GM19043 (cell line): ENCODE measurements at regions not wholly inside any gene's neighbourhood (a gene's known extent, or its start where the extent isn't known, plus 50 kb on each side); places are given as distances from the start of the nearest gene placed in this dataset.
"Not testable (repeated sequence)": the region's sequence is repeated elsewhere in the genome, so short reads cannot be mapped to it uniquely, and the experiment has no call there.

Experiments
- ATAC-seq: cut with Tn5 transposase; IDR thresholded peaks from one replicate; pipeline ENCODE4 v1.9.1; 2021; ENCODE audit warnings: low read depth; ENCODE audit not compliant: unreplicated experiment

DNA sequence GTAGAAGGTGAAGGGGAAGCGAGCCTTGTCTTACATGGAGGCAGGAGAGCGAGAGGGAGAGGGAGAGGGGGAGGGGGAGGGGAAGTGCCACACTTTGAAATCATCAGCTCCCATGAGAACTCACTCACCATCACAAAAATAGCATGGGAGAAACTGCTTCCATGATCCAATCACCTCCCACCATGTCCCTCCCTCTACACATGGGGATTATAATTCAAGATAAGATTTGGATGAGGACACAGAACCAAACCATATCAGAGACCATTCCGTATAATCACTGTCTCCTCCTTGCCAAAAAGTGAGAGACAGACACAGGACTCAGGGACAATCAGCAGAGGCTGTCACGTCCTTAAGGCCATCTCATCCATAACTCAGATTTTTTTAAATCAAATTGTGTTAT is 187.7 kb upstream of the TAS2R1 start:
- no peak for ATAC-seq

DNA sequence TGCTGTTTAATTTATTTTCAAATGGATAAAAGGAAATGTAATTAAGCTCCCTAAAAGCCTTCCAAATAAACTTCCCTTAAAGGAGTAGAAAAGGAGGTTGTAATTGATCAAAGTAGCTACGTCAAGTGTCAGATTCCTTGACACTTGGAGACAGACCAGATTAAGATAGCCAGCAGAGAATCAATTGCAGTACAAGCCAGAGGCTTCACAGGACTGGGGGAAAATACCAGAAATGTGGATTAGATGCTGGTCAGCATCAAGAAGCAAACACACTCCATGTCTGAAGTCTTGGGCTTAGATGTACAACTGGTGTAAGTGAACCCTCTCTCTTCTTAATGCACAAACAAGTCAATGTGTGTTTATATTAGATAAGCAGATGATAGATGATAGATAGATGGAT is 184.9 kb upstream of the TAS2R1 start:
- ATAC-seq = no peak

DNA sequence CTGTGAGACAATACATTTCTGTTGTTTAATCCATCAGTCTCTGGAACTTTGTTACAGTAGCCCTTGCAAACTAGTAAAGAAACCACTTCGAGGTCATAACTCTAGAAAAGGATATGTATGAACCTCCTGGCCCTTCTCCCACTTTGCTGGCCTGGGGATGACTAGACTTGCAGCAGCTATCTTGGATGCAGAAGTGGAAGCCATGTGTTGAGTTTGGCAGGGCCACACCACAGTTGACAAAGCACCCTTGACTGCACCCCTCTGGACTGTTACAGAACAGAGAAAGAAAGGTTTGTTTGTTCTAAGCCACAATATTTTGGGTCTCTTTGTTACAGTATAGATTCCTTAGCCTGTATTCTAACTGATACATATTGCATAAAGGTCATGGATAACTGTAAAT is 183.2 kb upstream of the TAS2R1 start:
- no peak for ATAC-seq

DNA sequence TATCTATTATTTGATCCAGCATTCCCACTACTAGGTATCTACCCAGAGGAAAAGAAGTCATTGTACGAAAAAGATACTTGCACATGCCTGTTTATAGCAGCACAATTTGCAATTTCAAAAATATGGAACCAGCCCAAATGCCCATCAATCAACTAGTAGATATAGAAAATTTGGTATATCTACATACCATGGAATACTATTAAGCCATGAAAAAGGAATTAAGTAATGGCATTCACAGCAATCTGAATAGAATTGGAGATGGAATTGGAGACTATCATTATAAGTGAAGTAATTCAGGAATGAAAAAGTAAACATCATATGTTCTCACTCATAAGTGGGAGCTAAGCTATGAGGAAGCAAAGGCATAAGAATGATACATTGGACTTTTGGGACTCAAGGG is 177.2 kb upstream of the TAS2R1 start:
- not testable (repeated sequence) for ATAC-seq

DNA sequence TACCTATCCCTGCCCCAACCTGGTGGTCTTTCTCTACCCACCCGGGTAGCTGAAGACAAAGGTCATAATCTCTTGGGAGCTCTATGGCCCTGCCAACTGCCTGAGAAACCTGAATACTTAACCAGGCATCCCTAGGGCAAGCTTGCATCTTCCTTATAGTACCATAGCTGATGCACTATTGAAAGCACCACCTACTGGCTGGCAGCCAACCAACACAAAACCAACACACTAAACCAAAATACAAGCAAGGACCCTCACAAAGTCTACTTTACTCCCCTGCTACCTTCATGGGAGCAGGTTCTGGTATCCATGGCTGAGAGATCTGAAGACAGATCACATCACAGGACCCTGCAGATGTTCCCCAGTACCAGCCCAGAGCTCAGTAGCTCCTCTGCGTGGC is 171.8 kb upstream of the TAS2R1 start:
- no peak for ATAC-seq

DNA sequence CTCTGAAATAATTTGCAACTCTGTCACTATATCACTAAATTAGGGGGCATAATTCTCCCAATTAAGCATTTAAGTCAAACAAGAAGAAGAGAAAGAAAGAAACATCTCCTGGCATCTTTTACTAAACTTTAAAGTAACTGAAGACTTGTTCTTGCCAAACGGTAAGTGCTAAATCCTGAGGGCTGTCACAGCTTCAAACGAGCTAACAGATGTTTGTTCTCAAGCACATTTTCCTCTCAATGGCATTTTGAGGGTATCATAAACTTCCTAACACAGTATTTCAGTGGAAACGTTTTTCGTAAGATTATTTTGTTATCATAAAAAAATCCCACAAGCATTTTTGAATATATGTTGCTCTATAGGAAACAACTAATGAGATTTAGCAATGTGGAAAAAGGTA is 169.5 kb upstream of the TAS2R1 start:
- no peak for ATAC-seq

DNA sequence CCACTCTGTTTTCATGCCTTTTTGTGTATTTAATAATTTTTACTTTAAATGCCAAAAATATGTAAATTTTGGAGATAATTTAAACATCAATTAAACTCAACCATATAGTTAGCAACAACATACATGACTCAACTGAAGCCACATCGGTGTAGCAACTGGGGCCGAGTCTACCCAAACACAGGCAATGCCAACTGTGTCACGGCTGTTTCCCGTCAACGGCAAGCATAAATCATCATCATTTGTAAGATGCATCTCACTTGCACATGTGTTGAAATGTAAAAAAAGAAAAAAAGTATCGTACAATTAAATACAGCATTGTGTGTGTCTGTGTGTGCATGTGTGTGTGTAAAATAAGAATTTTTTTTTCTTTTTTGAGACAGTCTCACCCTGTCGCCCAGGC is 160.1 kb upstream of the TAS2R1 start:
- ATAC-seq = no peak

DNA sequence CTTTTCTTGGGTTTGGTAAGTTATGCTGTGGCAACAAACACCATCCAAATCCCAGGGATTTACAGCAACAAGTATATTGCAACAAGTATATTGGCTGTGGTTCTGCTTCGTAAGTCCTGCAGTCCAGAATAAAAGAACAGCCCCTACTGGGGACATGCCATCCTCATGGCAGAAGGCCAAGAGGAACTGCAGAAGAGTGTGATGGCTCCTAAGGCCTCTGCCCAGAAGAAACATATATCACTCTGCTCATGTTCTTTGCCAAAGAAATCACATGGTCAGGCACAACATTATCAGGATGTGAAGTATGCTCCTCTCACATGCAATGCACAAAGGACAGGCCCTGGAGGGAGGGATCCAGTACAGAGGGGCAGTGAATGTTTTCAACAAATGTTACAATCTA is 159.6 kb upstream of the TAS2R1 start:
- no peak for ATAC-seq

DNA sequence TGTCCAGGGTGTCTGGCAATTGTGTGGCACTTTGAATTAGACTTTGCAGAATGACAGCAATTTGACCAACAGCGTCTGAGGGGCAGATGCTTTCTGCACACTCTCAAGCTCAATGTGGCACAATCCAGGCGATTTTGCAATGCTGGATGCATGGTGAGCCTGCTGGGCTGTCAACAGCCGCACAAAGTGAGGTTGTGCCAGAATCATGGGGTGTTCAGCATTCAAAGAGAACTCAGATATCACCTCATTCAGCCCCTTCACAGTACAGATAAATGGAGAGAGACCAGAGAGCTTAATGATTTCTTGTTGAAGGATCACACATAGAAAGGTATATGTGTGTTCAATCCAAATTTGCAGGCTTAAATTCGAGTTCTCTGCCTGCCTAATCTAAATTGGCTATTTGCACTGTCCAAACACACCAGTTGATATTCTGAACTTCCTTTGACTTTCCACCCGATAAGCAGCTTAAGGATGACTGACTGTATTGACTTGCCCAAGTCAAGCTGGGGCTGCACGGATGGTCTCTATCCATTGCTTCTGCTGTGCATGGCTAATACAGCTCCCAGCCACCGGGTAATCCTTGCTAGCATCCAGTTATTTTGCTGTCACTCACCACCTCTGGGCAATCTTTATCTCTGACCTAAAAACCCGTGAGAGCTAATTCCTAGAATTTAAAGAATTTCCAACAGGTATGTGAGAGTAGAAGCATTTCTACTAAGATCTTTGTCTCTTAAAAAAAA is 157.9 kb upstream of the TAS2R1 start:
- no peak for ATAC-seq

DNA sequence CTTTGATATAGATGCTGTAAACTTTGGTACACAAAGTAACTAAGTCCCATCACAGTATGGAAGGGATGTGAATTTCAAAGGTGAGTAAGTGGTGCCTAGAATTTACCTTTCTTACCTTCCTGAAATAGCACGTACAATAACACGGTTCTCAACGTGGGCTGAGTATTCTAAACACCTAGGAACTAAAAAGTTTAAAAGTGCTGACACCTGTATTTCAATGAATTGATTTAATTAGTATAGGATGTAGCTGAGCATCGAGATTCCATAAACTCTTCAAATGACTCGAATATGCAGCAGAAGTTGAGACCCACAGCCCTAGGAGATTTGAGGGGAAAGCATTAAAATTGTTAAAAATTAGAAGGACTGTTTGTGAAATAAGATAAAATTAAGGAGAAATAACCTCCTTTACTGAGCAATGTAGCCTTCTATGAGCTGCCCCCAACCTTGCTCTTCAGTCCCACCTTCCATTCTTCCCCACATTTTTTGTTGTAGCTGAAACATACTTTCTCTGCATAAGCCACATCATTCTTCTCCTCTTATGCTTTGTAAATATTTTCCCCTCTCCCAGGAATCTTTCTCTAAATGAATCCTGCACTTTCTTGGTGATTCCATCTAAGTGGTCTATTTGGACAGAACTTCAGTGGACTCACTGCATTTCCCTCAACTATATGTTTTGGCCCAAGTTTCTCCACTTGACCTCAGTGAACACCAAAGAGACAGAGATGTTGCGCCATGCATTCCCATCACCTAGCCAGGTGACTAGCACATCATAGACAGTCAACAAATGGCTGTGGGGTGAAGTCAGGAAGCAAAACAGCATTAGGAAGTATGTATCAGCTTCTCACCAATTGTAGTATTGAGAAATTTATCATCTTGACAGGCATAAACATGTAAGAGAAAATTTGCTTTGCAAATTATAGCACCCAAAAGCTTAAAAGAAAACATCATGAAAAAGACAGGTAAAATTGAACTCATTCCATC is 156.5 kb upstream of the TAS2R1 start:
- no peak for ATAC-seq

DNA sequence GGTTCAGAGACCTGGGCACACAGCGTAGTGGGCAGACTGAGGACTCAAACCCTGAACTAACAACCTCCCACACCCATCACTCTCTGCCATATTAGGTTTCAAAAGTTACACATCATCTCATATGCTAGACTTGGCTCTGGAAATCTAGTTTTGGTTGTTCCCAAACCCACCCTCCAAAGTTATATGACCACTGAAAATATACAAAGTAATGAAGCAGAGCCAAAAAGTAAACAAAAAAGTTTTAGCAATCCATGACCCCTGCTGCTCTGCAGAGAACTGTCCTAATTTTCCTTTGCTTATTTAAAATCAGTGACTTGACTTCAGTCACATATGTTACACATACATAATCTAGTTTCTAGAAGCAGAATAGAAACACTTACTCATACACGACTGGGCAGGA is 155.6 kb upstream of the TAS2R1 start:
- ATAC-seq = no peak

DNA sequence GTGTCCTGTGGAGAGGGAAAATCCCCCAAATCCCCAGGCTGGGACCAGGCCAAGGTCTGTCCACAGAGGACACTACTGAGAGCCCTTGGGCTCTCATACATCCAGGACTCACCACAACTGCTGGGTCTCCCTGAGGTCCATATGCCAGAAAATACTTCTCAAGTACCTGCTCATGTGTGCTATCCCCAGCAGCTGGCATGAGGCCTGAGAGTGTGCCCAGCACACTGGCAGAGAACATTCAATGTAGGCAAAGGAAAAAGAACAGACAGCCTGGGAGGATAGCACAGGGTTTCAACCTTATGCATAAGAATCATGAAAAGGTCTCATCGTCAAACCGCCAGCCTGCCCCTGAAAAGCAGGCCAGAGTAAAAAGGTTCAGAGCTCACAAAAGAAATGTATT is 154.1 kb upstream of the TAS2R1 start:
- no peak for ATAC-seq

DNA sequence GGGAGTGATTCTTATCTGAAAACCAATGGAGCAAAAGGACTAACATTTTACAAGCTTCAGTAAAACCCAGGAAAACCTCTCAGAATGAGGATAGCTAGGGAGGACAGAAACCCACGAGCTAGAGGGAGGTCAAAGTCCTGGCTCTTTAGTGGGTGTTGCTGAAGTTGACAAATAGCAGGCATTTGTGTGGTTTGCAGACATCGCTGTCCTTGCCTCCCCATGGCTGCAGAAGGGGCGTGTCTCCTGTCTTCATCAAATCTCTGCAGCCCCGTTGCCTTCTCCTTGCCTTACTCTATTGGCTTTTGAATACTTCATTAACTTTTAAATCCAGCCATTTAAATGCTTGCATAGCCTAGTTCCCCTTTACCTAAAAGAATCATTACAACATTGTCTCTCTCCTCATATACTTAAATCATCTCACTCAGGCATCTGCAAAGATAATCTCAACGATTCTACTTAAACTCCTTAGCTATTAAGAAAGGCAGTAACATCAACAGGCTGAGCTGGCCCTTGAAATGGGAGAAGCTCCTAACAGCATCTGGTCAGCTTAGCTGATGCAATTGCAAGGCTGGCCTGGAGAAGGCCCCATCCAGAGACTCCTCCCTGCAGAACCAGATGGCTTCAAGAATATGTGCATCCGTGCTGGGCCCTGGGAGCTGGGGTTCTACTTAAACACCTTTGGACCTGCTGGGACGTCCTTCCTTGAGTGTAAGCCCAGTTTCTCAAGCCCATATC is 152.8 kb upstream of the TAS2R1 start:
- no peak for ATAC-seq

DNA sequence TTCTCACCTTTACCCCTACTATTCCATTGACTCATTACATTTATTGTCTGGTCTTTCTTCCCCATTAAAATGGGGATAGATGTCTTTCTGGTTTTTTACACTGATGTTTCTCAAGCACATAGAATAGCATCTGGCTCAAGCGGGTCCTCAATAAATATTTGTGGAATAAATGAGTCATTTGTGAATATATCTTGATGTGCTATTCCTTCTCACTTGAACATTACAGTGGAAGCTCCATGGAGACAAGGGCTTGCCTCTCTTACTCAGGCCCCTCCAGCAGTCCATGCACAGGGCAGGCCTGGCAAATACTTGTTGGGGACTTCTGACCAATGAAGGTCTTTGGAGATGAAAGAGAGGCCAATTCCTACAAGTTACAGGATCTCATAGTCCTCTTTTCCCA is 151.7 kb upstream of the TAS2R1 start:
- ATAC-seq = no peak

DNA sequence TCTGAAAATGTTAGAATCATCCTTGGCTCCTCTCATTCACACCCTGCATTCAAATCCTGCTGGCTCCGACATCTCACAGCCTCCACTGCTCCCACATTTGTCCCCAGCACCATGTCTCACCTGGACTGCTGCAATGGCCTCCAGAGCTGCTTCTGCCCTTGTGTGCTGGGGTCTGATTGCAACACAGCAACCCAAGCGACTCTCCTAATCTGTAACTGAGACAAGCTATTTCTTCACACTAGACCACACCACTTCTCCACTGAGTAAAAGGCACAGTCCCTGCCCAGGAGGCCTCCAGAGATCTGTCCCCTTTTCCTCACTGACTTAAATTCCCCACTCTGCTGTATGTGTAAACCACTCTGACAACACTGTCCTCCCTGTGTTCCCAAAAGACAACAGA is 151.1 kb upstream of the TAS2R1 start:
- ATAC-seq = no peak

DNA sequence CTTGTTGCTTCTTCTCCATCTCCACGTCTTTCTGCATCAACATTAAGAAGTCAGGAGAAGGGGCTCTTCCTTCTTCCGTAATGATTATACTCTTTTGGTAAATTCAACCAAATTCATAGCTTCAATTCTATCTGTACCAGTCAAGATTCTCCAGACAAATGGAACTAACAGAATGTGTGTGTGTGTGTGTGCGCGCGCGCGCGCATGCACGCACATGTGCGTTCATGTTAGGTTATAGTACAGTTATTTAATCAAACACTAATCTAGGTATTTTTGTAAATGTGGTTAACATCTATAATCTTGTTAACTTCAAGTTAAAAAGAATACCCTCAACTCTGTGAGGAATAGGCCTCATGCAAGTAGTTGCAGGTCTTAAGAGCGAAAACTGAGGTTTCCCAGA is 150.3 kb upstream of the TAS2R1 start:
- no peak for ATAC-seq

DNA sequence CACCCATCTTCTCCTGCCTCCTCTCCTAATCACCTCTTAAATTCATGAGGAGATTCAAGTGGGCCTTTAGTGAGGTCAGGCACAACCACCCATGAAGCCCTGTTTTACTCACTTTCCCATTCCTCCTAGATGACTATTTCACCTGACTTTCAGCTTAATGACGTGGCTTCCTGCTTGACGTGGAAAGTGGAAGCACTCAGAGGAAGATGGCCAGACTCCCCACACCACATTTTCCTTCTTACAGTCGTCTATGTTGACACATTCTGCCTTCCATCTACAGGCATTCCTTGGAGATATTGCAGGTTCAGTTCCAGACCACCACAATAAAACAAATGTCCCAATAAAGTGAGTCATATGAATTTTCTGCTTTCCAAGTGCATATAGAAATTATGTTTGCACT is 146.4 kb upstream of the TAS2R1 start:
- no peak for ATAC-seq

DNA sequence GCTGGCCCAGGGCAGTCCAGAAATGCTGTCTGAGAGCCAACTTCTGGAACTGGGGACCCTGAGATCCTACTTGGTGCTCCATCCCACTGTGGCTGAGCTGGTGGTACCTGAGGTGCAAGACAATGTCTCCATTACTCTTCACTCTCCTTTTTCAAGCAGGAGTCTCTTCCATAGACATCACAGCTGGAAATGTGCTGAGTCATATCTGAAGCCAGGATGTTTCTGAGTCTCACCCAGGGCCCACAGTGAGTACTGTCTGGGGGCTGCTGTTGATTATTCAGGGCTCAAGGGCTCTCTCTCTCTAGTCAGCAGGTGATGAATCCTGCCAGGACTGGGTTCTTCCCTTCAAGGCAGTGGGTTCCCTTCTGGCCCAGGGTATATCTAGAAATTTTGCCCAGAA is 145.2 kb upstream of the TAS2R1 start:
- ATAC-seq = no peak

DNA sequence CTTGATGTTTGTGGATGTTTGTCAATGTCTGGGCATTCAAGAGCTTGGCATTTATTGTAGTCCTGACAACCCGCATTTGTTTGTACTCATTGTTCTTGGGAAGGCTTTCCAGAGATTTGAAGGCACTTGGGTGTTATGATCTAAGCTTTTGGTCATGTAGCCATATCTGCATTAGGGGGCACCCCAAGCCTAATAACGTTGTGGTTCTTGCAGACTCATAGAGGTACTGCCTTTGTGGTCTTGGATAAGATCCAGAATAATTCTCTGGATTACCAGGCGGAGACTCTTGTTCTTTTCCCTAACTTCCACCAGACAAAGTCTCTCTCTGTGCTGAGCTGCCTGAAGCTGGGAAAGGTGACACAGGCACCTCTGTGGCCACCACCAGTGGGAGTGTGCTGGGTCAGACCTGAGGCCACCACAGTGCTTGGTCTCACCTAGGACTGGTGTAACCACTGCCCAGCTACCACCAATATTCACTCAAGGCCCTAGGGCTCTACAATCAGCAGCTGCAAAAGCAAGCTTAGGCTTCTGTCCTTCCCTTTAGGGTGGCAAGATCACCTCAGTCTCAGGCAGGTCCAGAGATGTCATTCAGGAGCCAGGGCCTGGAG is 144.4 kb upstream of the TAS2R1 start:
- no peak for ATAC-seq

DNA sequence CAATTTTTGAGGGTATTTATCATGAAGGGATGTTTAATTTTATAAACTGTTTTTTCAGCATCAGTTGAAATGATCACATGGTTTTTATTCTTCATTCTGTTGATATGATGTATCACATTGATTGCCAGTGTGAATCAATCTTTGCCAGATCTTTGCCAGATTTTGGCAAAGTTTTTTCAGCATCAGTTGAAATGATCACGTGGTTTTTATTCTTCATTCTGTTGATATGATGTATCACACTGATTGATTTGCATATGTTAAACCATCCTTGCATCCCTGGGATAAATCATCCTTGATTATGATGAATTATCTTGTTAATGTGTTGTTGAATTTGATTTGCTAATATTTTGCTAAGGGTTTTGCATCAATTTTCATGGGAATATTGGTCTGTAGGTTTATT is 140.9 kb upstream of the TAS2R1 start:
- ATAC-seq = no peak

DNA sequence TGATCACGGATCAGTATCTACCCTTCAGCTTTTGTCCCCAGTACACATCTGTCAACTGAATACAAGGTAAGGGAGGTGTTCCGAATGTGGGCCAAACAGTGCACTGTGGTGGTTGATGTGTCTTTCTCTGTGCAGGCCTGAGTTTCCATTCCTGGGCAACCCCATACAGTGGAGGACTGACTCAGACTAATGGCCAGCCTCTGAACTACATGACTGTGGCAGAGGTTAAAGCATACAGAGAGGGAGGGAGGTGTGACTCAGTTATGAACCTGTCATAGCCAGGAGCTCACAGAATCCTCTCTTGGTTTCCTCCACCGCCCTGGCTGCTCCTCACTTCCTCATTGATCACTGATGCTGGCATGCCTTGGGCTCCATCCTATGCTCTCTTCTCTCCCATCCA is 136.4 kb upstream of the TAS2R1 start:
- ATAC-seq = no peak
